Gastroesophageal sphincter (tissue), 4 donors: ENCODE measurements at regions not wholly inside any gene's neighbourhood (a gene's known extent, or its start where the extent isn't known, plus 50 kb on each side); places are given as distances from the start of the nearest gene placed in this dataset.

Experiments
- ATAC-seq: fragments of 150-250 bp; one replicate; pipeline ENCODE4 v1.9.1; 2016; ENCODE audit warnings: mild to moderate bottlenecking, moderate library complexity
- H3K27ac ChIP-seq, 4 donors: fragments of 200-600 bp; sonication (generic) in 3 of 4; 1 replicate in 3 of 4; 2 replicates in 1 of 4; pipeline ENCODE4 v1.5.1; 2016 to 2019
- H3K27me3 ChIP-seq: fragments of 200-600 bp; sonication (generic); one replicate; pipeline ENCODE4 v1.5.1; 2019
- H3K36me3 ChIP-seq, 2 donors: fragments of 200-600 bp; sonication (generic); one replicate each; pipeline ENCODE4 v1.5.1; 2019; ENCODE audit warnings: control low read depth in 1 of 2
- H3K4me1 ChIP-seq, 3 donors: fragments of 200-600 bp; sonication (generic); 1 replicate in 2 of 3; 2 replicates in 1 of 3; pipeline ENCODE4 v1.5.1; 2016 to 2019; ENCODE audit warnings: control low read depth in 2 of 3
- H3K4me3 ChIP-seq, 2 donors: fragments of 200-600 bp; sonication (generic); one replicate each; pipeline ENCODE4 v1.5.1; 2019; ENCODE audit warnings: mild to moderate bottlenecking in 1 of 2, moderate library complexity in 1 of 2
- H3K9me3 ChIP-seq, 3 donors: fragments of 200-600 bp; sonication (generic); one replicate each; pipeline ENCODE4 v1.5.1; 2017 to 2019; ENCODE audit warnings: control low read depth in 2 of 3
- CTCF ChIP-seq, 4 experiments: fragments of 200-600 bp in 2 of 4; fragments of 450-650 bp in 2 of 4; sonication (generic) in 1 of 4; IDR thresholded peaks; one replicate each; pipeline ENCODE4 v1.5.1; 2017 to 2019; ENCODE audit warnings: antibody characterized with exemption in 4 of 4, mild to moderate bottlenecking in 2 of 4, moderate library complexity in 2 of 4
- EP300 ChIP-seq: sonication (generic); formaldehyde crosslinking; IDR thresholded peaks from one replicate; pipeline ENCODE4 v1.6.1; 2017; ENCODE audit warnings: antibody characterized with exemption, mild to moderate bottlenecking
- POLR2A ChIP-seq, 2 donors: fragments of 450-650 bp; IDR thresholded peaks; one replicate each; pipeline ENCODE4 v1.6.1; 2017; ENCODE audit warnings: antibody characterized with exemption in 2 of 2, mild to moderate bottlenecking in 2 of 2, moderate library complexity in 1 of 2
- POLR2AphosphoS5 ChIP-seq: sonication (generic); formaldehyde crosslinking; IDR thresholded peaks from one replicate; pipeline ENCODE4 v1.6.1; 2017; ENCODE audit warnings: antibody characterized with exemption
- WGBS, 2 donors: methylation state at CpG; one replicate each; pipeline ENCODE4 v1.1.5; 2018; ENCODE audit warnings: low coverage in 1 of 2; 5-methylcytosine and 5-hydroxymethylcytosine counted together

- H3K4me1 ChIP-seq: peaks cover 0 to 6% (median 0%) of the 10 kb centered on the region in 3 donors
- ATAC-seq: no peak
- no peak overlapping the region for H3K27ac ChIP-seq
- TF ChIP-seq EP300 (no peak), POLR2A (IDR thresholded peaks at IDR 0.05) (no peak), POLR2AphosphoS5 (no peak), CTCF (IDR thresholded peaks at IDR 0.05) (no peak)
- no peaks in the 10 kb centered on the region for H3K9me3 ChIP-seq
- H3K27me3 ChIP-seq: no peaks in the 10 kb centered on the region
- no peaks in the 10 kb centered on the region for H3K36me3 ChIP-seq
- WGBS, 2 donors: 67 to 100% methylated on average over 1 to 2 of the region's 3 CpGs
- H3K4me3 ChIP-seq: no peak overlapping the region
These were observed 394.9 kb upstream of the CD180 start for GRCh38 chr5:67591491-67591890.

GRCh38 chr5:67588389-67588788, 391.8 kb upstream of the CD180 start:
- no peak for ATAC-seq

DNA sequence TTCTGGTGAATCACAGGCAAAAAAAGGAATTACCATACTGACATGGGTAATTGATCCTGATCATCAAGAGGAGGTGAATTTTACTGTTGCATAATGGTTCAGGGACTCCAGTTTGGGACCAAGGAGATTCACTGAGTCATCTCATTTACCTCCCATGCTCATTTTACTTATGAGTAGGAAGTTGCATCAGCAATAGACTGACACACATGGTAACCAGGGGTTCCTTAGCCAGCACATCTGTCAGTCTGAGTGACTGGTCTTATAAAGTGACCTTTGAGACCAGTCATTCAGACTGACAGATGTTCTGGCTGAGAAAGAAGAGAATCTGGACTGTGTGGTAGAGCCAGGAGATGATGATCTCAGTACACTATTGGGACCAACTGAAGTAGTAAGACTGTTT, 384.6 kb upstream of the CD180 start:
- H3K4me3 ChIP-seq: no peak overlapping the region
- peaks cover 0 to 13% (median 0%) of the 10 kb centered on the region in 3 donors for H3K9me3 ChIP-seq
- TF ChIP-seq POLR2AphosphoS5 (no peak), POLR2A (IDR thresholded peaks at IDR 0.05) (no peak), EP300 (no peak), CTCF (IDR thresholded peaks at IDR 0.05) (no peak)
- H3K27me3 ChIP-seq: no peaks in the 10 kb centered on the region
- H3K4me1 ChIP-seq: peaks cover 0 to 24% (median 3%) of the 10 kb centered on the region in 3 donors
- no peaks in the 10 kb centered on the region for H3K36me3 ChIP-seq
- no peak for ATAC-seq
- no peak overlapping the region for H3K27ac ChIP-seq

More at GRCh38 chr5:67588389-67588788, 391.8 kb upstream of the CD180 start:
- H3K27me3 ChIP-seq: no peaks in the 10 kb centered on the region
- H3K9me3 ChIP-seq: peaks cover 0 to 10% (median 0%) of the 10 kb centered on the region in 3 donors
- peaks cover 0 to 6% (median 0%) of the 10 kb centered on the region in 3 donors for H3K4me1 ChIP-seq
- no peaks in the 10 kb centered on the region for H3K36me3 ChIP-seq
- TF ChIP-seq EP300: no peak
- no peak for TF ChIP-seq POLR2A (IDR thresholded peaks at IDR 0.05)
- no peak for TF ChIP-seq CTCF (IDR thresholded peaks at IDR 0.05)
- no peak for TF ChIP-seq POLR2AphosphoS5
- WGBS, 2 donors: 68 to 81% methylated on average over 2 of the region's 2 CpGs
- no peak overlapping the region for H3K27ac ChIP-seq
- no peak overlapping the region for H3K4me3 ChIP-seq

DNA sequence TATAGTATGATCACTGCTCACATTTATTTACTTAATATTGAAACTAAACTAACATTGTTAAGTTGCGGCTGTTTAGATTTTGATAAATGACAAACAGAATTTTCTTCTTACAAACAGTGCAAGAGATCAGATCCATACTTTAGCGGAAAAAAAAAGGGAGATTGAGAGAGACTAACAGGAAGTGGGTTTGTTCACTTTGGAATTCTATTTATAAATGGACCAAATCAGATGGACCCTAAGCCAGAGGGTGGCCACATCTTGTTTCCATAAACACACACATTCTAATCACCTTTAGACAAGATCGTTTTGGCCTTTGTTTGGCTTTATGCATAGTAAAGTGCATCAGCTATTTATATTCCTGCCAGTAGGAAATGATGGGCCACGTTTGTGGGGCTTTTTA, 381.4 kb upstream of the CD180 start:
- no peak for ATAC-seq
- Histone ChIP-seq H3K4me1 (peaks cover 0 to 24% (median 3%) of the 10 kb centered on the region in 3 donors), H3K9me3 (peaks cover 0 to 8% (median 0%) of the 10 kb centered on the region in 3 donors), H3K27ac (peak overlapping the region; percentile 9 to 65 (median 59)), H3K27me3 (no peaks in the 10 kb centered on the region), H3K4me3 (no peak overlapping the region), H3K36me3 (no peaks in the 10 kb centered on the region)
- TF ChIP-seq EP300 (no peak), CTCF (IDR thresholded peaks at IDR 0.05) (peak in 2 of 4 experiments; percentile 10 to 32), POLR2A (IDR thresholded peaks at IDR 0.05) (no peak), POLR2AphosphoS5 (no peak)
- WGBS, 2 donors: 17 to 25% methylated on average over 4 of the region's 4 CpGs

- no peaks in the 10 kb centered on the region for H3K27me3 ChIP-seq
- TF ChIP-seq POLR2A (IDR thresholded peaks at IDR 0.05) (no peak), CTCF (IDR thresholded peaks at IDR 0.05) (no peak), POLR2AphosphoS5 (no peak), EP300 (no peak)
- no peaks in the 10 kb centered on the region for H3K36me3 ChIP-seq
- H3K27ac ChIP-seq: peak overlapping the region; percentile 11 to 65 (median 59)
- no peak overlapping the region for H3K4me3 ChIP-seq
- peaks cover 0 to 8% (median 0%) of the 10 kb centered on the region in 3 donors for H3K9me3 ChIP-seq
- ATAC-seq: no peak
- peaks cover 0 to 24% (median 3%) of the 10 kb centered on the region in 3 donors for H3K4me1 ChIP-seq
These were observed 380.8 kb upstream of the CD180 start for GRCh38 chr5:67577424-67577823.
